D721Med (cell line): ENCODE measurements at regions not wholly inside any gene's neighbourhood (a gene's known extent, or its start where the extent isn't known, plus 50 kb on each side); places are given as distances from the start of the nearest gene placed in this dataset.

Experiments
- DNase-seq: peaks from one replicate; pipeline ENCODE4 v3.0.0; 2011; ENCODE audit warnings: low spot score; ENCODE audit not compliant: insufficient read length
- FAIRE-seq: peaks from 2 replicates; lab custom pipeline; 2011; peaks lifted over from hg19 to GRCh38; lab: Jason Lieb, UNC
- CTCF ChIP-seq: IDR thresholded peaks from 2 replicates; pipeline ENCODE4 v1.5.1; 2012; ENCODE audit warnings: mild to moderate bottlenecking, control low read depth; ENCODE audit not compliant: insufficient read depth; ENCODE audit errors: missing control alignments

- TF ChIP-seq CTCF: no peak
- no peak for DNase-seq
- no peak for FAIRE-seq
Measured at GRCh38 chr4:24637173-24637572, 52.8 kb upstream of the DHX15 start.

- no peak for TF ChIP-seq CTCF
- no peak for FAIRE-seq
Measured at GRCh38 chr4:24638396-24638875, 54.1 kb upstream of the DHX15 start.

GRCh38 chr4:24639714-24640113 lies 55.4 kb upstream of the DHX15 start:
- no peak for FAIRE-seq
- no peak for DNase-seq
- no peak for TF ChIP-seq CTCF

More at GRCh38 chr4:24638396-24638875, 54.1 kb upstream of the DHX15 start:
- DNase-seq: no peak

GRCh38 chr4:24640366-24640765 lies 56.0 kb upstream of the DHX15 start:
- DNase-seq (no peak), FAIRE-seq (no peak)
- TF ChIP-seq CTCF: no peak

- no peak for FAIRE-seq
- DNase-seq: no peak
Measured at GRCh38 chr4:24642981-24643547, 58.7 kb upstream of the DHX15 start.

GRCh38 chr4:24643774-24644520 lies 59.6 kb upstream of the DHX15 start:
- TF ChIP-seq CTCF: no peak
- no peak for FAIRE-seq
- DNase-seq: no peak

More at GRCh38 chr4:24642981-24643547, 58.7 kb upstream of the DHX15 start:
- TF ChIP-seq CTCF: no peak
